HG03558 (cell line): ENCODE measurements at regions not wholly inside any gene's neighbourhood (a gene's known extent, or its start where the extent isn't known, plus 50 kb on each side); places are given as distances from the start of the nearest gene placed in this dataset.

Source experiments
- ATAC-seq: cut with Tn5 transposase; IDR thresholded peaks from one replicate; pipeline ENCODE4 v1.9.1; 2021; ENCODE audit warnings: moderate number of reproducible peaks; ENCODE audit not compliant: unreplicated experiment; ENCODE audit errors: extremely low read depth

DNA sequence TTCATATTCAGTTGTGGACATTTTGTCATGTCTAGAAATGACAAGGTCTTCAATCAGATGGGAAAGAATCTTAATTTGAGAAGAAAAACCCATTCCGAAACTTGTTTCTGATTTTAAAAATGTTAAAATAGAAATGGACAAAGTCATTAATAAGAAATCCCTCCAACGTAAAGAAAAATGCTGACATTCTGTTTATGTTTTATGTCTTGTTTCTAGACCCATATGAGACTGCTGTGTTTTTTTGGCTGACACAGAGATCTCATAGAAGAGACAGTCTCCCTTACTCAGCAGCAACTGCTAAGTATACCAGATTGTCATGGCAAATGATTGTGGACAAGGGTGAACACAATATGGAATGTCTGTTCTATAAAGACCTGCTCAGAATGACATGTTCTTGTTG lies 538.5 kb downstream of the ZEB2 start:
- no peak for ATAC-seq

- no peak for ATAC-seq
Observed at GRCh38 chr2:143977356-143977755, 542.6 kb downstream of the ZEB2 start.

DNA sequence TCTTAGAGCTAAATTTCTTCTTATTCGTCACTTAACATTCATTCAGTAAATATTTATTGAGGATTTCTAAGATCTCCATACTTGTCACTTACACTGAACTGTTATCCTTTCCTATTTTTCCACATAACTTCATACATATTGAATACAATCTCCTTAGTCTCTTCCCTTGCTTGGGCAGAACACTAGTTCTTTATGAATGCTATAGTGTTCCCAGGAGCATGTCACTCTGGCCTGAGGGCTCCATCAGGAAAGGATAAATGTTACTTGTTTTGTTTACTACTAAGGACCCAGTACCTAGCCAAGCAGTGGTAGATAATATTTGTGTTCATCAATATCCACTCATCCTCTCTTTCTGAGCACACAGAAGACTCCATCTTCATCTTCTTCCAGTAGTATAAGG lies 544.7 kb downstream of the ZEB2 start:
- no peak for ATAC-seq

DNA sequence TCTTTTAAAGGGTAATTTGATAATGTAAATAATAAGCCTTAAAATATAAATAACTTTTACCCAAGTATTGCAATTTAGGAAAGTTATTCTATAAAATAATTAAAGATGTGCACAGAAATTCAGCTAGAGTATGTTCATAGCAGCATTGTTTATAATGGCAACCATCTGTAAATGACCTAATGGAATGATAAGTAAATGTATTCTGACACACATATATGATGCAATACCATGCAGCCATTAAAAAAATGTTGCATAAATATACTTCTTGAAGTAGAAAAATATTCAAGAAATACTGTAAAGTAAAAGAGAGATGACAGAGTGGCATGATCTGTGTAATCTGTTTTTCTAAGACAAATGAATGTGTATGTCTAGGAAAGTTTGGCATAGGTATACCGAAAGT lies 545.7 kb downstream of the ZEB2 start:
- ATAC-seq = no peak

DNA sequence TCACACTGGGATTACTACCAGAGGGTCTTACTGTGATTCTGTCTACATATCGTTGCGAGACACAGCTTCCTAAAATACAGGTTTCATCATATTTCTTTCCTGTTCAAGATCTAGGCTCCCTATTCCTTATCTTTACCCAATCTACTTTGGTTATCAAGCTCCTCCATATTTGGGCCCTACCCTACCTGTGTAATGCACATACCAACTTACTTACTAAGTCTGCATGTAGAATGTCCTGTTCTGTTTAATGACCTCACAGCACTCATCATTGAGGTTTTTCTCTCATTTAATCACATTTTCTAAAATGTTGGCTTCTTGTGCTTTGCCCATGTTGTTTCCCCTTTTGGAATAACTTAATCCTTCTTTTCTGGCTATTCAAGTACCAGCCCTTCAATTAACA lies 551.1 kb downstream of the ZEB2 start:
- no peak for ATAC-seq

- no peak for ATAC-seq
Observed at GRCh38 chr2:143968360-143968759, 551.6 kb downstream of the ZEB2 start.

DNA sequence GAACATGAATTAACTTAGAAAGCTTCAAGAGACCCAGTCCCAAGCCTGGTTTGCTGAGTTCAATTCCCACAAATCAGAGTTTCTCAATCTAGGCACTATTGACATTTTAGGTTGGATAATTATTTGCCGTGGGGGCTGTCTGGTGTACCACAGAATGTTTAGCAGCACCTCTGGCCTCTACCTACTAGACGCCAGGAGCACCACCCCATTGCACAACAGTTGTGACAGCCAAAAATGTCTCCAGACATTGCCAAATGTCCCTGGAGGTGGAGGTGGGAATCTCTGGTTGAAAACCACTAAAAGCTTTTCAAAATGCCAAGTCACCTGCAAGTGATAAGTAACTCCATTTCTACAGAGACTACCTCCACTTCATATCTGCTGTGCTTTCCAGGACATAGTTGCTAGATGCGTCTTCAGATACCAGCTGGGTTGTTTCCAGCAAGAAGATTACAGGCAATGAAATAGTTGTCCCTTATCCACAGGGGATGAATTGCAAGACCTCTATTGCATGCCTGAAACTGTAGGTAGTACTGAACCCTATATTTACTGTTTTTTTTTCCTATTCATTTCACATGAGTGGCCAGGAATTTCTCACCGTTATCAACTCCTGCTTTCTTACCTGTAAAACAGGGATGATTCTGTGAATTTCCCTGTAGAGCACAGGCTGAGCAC lies 554.3 kb downstream of the ZEB2 start:
- no peak for ATAC-seq

DNA sequence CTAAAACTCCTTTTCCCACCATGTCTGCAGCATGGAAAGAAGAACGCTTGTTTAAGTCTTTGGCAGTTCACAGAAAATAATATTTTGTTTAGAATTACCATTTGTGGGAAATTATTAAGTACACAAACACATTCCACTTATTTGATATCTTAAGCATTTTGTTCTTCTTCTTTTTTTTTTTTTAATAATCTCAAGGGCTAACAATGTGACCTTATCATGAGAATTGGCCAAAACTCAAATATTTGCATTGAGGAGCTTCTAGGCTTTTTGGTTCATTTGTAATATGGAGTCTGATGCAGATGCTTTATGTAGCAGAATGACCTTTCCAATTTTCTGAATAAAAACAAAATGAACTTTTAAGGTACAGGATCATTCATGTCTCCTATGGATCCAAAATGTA lies 555.0 kb downstream of the ZEB2 start:
- ATAC-seq = no peak

DNA sequence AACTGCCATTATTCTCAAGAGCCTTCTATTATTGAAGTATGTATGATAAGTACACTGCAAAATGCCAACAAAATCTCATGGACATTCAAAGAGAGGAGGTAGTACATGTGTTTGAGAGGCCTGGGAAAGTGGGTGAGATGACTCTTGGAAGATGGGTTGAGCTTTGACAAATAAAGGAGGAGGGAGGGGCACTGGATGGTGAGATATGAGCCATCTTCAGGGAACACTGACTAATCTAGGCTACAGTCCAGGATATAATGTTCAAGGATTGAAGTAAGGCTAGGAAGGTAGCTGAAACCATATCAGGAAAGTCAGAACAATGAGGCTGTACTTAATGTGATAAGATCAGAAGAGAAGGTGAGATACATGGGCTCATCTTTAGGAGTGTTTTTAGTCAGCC lies 559.7 kb downstream of the ZEB2 start:
- ATAC-seq = no peak

- ATAC-seq = no peak
Observed at GRCh38 chr2:143957321-143957720, 562.6 kb downstream of the ZEB2 start.

- ATAC-seq = no peak
Observed at GRCh38 chr2:143955401-143956065, 564.4 kb downstream of the ZEB2 start.

DNA sequence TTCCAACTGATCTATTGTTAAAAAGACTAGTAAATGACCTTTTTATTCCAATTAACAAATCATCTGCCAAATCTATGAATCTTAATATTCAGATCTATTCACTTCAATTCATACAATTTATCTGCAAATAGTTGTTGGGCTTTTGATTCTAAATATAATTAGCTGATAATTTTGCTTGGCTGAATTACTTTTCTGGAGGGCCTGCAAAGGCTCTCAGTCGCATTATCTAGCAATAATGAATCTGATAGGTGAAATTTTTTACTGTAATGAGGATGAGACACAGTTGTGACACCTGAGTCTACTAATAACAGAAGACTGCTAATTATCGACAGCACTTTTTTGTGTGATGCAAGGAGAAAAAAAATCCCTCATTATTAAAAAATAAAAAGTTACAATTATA lies 565.1 kb downstream of the ZEB2 start:
- no peak for ATAC-seq

DNA sequence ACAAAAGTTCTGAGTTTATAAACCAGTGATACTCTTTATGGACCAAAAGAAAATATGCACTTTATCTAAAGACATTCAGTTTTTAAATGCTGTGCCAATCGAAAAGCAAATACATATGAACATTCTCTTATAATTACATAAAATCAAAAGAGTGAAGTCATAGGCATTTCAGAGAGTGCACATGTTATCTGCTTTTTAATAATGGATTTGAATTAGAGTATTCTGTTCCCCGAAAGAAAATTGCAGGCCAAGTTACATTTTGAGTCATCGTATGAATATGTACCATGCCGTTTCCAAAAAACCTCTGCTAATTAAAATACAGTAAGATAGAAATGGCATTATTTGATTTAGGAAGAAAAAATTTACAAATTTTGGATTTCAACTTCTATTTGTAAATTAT lies 565.7 kb downstream of the ZEB2 start:
- ATAC-seq = no peak

DNA sequence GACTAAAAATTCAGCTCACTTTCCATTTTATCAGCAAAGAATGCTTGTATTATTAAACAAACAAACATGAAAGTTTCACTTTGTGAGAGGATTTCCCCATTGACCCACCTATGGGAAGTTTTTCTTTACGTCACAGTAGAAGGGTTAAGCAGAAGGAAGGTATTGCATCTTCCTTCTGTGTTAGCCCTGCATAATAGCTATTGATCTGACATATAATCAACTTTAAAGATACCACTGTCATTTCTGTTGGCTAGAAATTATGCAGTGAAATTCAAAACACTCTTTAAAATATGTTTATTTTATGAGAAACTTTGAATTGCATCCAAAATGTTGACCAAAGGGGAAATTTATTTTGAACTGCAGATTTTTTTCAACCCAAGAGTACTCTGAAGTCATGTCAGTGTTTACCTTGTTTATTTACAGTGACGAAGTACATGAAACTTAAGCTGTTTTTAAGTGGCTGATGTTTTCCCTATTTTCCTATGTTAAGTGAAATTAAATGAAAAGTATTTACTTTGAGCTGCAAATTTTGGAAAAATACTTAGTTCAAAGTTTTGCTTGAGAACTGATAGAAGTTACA lies 566.4 kb downstream of the ZEB2 start:
- no peak for ATAC-seq

- no peak for ATAC-seq
Observed at GRCh38 chr2:143952536-143952935, 567.4 kb downstream of the ZEB2 start.

DNA sequence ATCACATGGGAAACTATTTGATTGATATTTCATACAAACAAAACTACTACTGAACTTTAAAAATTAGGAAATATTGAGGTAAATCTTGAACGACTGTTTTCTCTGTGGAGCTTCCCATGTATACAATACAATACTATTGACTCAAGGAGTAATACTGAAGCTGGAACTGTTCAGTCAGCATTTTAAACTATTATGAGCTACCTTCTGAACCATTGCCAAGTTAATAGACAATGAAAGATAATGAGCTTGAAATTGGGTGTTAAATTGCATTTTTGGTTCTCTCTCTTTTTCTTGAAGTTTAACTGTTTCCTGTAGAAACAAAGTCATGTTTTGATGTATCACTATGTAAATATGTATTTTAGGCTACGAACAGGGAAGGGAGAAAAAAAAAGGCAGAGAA lies 569.2 kb downstream of the ZEB2 start:
- no peak for ATAC-seq

DNA sequence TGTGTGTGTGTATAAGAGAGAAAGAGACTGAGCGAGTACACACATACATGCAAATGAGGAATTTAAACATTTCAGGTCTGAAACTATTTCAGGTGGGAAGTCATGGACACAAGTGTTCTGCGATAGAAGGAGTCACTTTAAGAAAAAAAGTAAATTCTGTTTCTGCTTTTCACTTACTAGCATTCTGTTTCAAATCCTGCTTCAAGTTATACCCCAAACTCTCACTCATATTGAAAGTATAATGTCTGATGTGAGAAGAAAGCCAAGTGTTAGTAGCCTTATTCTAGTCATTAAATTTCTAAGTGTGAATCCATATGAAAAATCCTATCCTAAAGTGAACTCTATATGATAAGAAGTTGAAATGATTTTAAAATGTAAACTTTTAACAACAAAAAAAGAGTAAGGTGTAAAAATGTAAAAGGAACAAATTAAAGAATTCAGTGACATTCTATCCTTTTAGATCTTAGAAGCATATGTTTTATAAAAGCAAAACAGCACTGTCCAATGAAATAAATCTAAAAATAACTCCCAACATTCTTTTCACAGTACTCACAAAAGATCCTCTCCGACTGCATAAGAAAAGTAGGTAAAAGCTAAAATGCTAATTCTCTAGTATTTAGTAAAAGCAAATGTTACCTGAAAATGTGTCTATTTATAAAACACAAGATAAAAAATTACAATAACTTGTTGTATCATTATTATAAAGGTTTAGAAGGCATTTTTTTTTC lies 570.6 kb downstream of the ZEB2 start:
- peak; percentile 55 for ATAC-seq

- ATAC-seq = no peak
Observed at GRCh38 chr2:143948710-143949109, 571.2 kb downstream of the ZEB2 start.

DNA sequence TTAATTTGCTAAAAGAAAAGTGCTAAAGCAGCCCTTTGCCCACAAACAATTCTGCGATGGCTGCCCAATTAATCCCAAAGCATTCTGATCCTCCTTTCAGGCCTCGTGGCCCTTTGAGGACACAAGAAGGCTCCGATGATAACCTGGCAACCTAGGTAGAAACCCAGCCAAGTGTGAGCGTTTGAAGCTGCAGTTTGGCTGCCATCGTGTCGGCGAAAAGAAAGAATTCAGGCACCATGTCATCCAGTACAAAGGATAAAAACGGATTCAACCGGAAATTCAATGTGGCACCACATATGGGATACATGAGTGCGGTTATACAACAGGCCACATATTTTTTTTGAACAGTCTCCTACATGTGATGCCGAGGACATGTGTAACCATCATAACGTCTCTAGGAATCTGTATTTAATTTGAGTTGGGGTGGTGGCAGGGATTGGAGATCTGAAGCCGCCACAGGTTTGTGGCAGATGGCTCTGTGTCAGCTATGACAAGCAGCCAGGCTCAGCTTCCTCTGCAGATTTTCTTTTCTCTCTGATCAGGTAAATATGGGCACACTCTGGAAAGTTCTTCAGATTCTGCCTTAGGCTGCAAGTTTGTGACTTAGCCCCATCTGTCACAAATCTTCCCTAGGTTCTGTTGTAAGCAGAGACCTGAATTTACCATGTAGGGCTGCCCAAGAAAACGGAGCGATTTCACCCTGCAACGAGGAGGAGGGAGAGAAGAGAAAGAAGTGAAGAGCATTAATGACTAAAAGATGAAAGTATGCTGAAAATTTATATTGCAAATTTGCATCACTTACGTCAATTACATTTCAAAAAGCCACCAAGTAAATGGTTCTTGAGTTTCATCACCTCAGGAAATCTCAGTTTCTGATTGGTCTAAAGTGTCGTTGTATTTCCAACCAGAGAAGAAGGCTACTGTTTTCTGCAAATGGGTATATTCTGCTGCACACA lies 573.2 kb downstream of the ZEB2 start:
- no peak for ATAC-seq

- ATAC-seq = no peak
Observed at GRCh38 chr2:143942486-143942885, 577.4 kb downstream of the ZEB2 start.
